H9 (cell line): ENCODE measurements at regions not wholly inside any gene's neighbourhood (a gene's known extent, or its start where the extent isn't known, plus 50 kb on each side); places are given as distances from the start of the nearest gene placed in this dataset.

Experiments used
- DNase-seq: peaks from one replicate; pipeline ENCODE4 v3.0.0-alpha.2; 2017
- H2AFZ ChIP-seq: one replicate; pipeline ENCODE4 v1.6.1; 2013; ENCODE audit warnings: mild to moderate bottlenecking, low read length, control low read depth, moderate library complexity
- H2AK5ac ChIP-seq: 2 replicates; pipeline ENCODE4 v1.6.1; 2013; ENCODE audit warnings: low read length, control low read depth, mixed read lengths; ENCODE audit not compliant: insufficient read length
- H2BK120ac ChIP-seq: one replicate; pipeline ENCODE4 v1.6.1; 2013; ENCODE audit warnings: low read depth, mild to moderate bottlenecking, low read length, control low read depth, inconsistent platforms; ENCODE audit not compliant: poor library complexity, severe bottlenecking
- H2BK12ac ChIP-seq: 2 replicates; pipeline ENCODE4 v1.6.1; 2013; ENCODE audit warnings: low read length, control low read depth, mixed read lengths, low read depth; ENCODE audit not compliant: insufficient read length
- H2BK15ac ChIP-seq: 2 replicates; pipeline ENCODE4 v1.6.1; 2013; ENCODE audit warnings: low read depth, low read length, control low read depth
- H2BK20ac ChIP-seq: one replicate; pipeline ENCODE4 v1.6.1; 2013; ENCODE audit warnings: low read depth, mild to moderate bottlenecking, low read length, control low read depth, inconsistent platforms; ENCODE audit not compliant: poor library complexity, severe bottlenecking
- H2BK5ac ChIP-seq: 2 replicates; pipeline ENCODE4 v1.6.1; 2013; ENCODE audit warnings: low read length, control low read depth, mixed read lengths; ENCODE audit not compliant: insufficient read length
- H3K14ac ChIP-seq: 2 replicates; pipeline ENCODE4 v1.6.1; 2013; ENCODE audit warnings: low read length, control low read depth; ENCODE audit not compliant: insufficient read depth
- H3K18ac ChIP-seq: 2 replicates; pipeline ENCODE4 v1.6.1; 2013; ENCODE audit warnings: low read depth, mild to moderate bottlenecking, mixed read lengths, low read length, control low read depth; ENCODE audit not compliant: insufficient read length
- H3K23ac ChIP-seq: 2 replicates; pipeline ENCODE4 v1.6.1; 2013; ENCODE audit warnings: low read length, control low read depth, mixed read lengths, low read depth; ENCODE audit not compliant: insufficient read length
- H3K23me2 ChIP-seq: 2 replicates; pipeline ENCODE4 v1.6.1; 2013; ENCODE audit warnings: low read depth, mild to moderate bottlenecking, mixed read lengths, low read length, control low read depth; ENCODE audit not compliant: insufficient read length, poor library complexity, severe bottlenecking
- H3K27ac ChIP-seq: 2 replicates; pipeline ENCODE4 v1.5.1; 2013; ENCODE audit warnings: low read length, control low read depth, mixed read lengths, low read depth; ENCODE audit not compliant: insufficient read length
- H3K27me3 ChIP-seq: 2 replicates; pipeline ENCODE4 v1.6.1; 2013; ENCODE audit warnings: low read length, control low read depth, inconsistent platforms; ENCODE audit not compliant: insufficient read depth
- H3K4ac ChIP-seq: 2 replicates; pipeline ENCODE4 v1.6.1; 2013; ENCODE audit warnings: low read depth, mild to moderate bottlenecking, control low read depth, inconsistent platforms, low read length, moderate library complexity
- H3K4me1 ChIP-seq: 2 replicates; pipeline ENCODE4 v1.6.1; 2013; ENCODE audit warnings: low read length, control low read depth, inconsistent platforms; ENCODE audit not compliant: insufficient read depth
- H3K4me2 ChIP-seq: 2 replicates; pipeline ENCODE4 v1.6.1; 2013; ENCODE audit warnings: low read length, control low read depth, mixed read lengths; ENCODE audit not compliant: insufficient read length, insufficient read depth
- H3K56ac ChIP-seq: 2 replicates; pipeline ENCODE4 v1.6.1; 2013; ENCODE audit warnings: low read depth, mild to moderate bottlenecking, mixed read lengths, low read length, control low read depth; ENCODE audit not compliant: insufficient read length
- H3K79me1 ChIP-seq: 2 replicates; pipeline ENCODE4 v1.6.1; 2013; ENCODE audit warnings: low read depth, mild to moderate bottlenecking, moderate library complexity, low read length, control low read depth, inconsistent platforms; ENCODE audit not compliant: insufficient read depth, poor library complexity, severe bottlenecking
- H3K79me2 ChIP-seq: 2 replicates; pipeline ENCODE4 v1.6.1; 2013; ENCODE audit warnings: low read length, control low read depth, inconsistent platforms; ENCODE audit not compliant: insufficient read depth
- H3K9ac ChIP-seq: 2 replicates; pipeline ENCODE4 v1.6.1; 2013; ENCODE audit warnings: low read length, control low read depth, mixed read lengths; ENCODE audit not compliant: insufficient read length; ENCODE audit errors: extremely low read depth
- H3K9me3 ChIP-seq: one replicate; pipeline ENCODE4 v1.6.1; 2013; ENCODE audit warnings: low read depth, low read length, inconsistent platforms; ENCODE audit not compliant: control insufficient read depth
- H3T11ph ChIP-seq: one replicate; pipeline ENCODE4 v1.6.1; 2013; ENCODE audit warnings: mild to moderate bottlenecking, low read length, control low read depth, inconsistent platforms
- H4K20me1 ChIP-seq: one replicate; pipeline ENCODE4 v1.6.1; 2013; ENCODE audit not compliant: control insufficient read depth, insufficient read length, insufficient read depth
- H4K5ac ChIP-seq: 2 replicates; pipeline ENCODE4 v1.6.1; 2013; ENCODE audit warnings: low read depth, mild to moderate bottlenecking, mixed read lengths, low read length, control low read depth; ENCODE audit not compliant: insufficient read length
- H4K8ac ChIP-seq: replicated peaks from 2 replicates; pipeline ENCODE4 v1.6.1; 2013; ENCODE audit warnings: low read length, control low read depth, mixed read lengths, low read depth; ENCODE audit not compliant: insufficient read length
- H4K91ac ChIP-seq: 2 replicates; pipeline ENCODE4 v1.6.1; 2013; ENCODE audit warnings: low read depth, mild to moderate bottlenecking, moderate library complexity, mixed read lengths, low read length, control low read depth; ENCODE audit not compliant: insufficient read length
- H3K27ac Mint-ChIP-seq, 3 experiments: 2 replicates in 2 of 3; 3 replicates in 1 of 3; pipeline ENCODE4 v1.8.0; 2020 to 2021; ENCODE audit warnings: mixed read lengths in 3 of 3, mild to moderate bottlenecking in 1 of 3, moderate library complexity in 1 of 3
- H3K27me3 Mint-ChIP-seq: 2 replicates; pipeline ENCODE4 v1.8.0; 2021; ENCODE audit warnings: low read depth, mild to moderate bottlenecking, moderate library complexity, mixed read lengths
- H3K36me3 Mint-ChIP-seq, 3 experiments: 2 replicates in 2 of 3; 3 replicates in 1 of 3; pipeline ENCODE4 v1.8.0; 2020 to 2021; ENCODE audit warnings: low read depth in 3 of 3, mixed read lengths in 3 of 3; ENCODE audit not compliant: insufficient read depth in 1 of 3
- H3K4me1 Mint-ChIP-seq, 2 experiments: 2 replicates each; pipeline ENCODE4 v1.8.0; 2020; ENCODE audit warnings: mixed read lengths in 2 of 2
- H3K4me3 Mint-ChIP-seq, 2 experiments: 2 replicates in 1 of 2; 3 replicates in 1 of 2; pipeline ENCODE4 v1.8.0; 2020 to 2021; ENCODE audit warnings: mild to moderate bottlenecking in 2 of 2, mixed read lengths in 2 of 2, moderate library complexity in 1 of 2
- H3K9me3 Mint-ChIP-seq, 2 experiments: 2 replicates in 1 of 2; 3 replicates in 1 of 2; pipeline ENCODE4 v1.8.0; 2020; ENCODE audit warnings: mild to moderate bottlenecking in 2 of 2, mixed read lengths in 2 of 2, moderate library complexity in 1 of 2
- CTCF ChIP-seq: fragments of 200-600 bp; sonication (generic); conservative IDR thresholded peaks from 3 replicates; pipeline ENCODE4 v1.8.0; 2021; ENCODE audit warnings: antibody characterized with exemption, mild to moderate bottlenecking
- WGBS: extraction: QIAGEN DNeasy Blood & Tissue Kit; methylation state at CpG from one replicate; pipeline ENCODE4 v1.1.7; 2013; ENCODE audit warnings: missing lambda C conversion rate, low lambda C conversion rate, mixed read lengths; ENCODE audit not compliant: insufficient read length; ENCODE audit errors: extremely low coverage; 5-methylcytosine and 5-hydroxymethylcytosine counted together

GRCh38 chr21:18617291-18617690 lies 213.7 kb upstream of the TMPRSS15 start:
- H4K8ac ChIP-seq = no peak overlapping the region
- no peaks in the 10 kb centered on the region for H3K27me3 Mint-ChIP-seq
- no CpG with 5 or more reads among the region's 3 CpGs for WGBS
- no peaks in the 10 kb centered on the region for H3K27me3 ChIP-seq
- no peak overlapping the region for H4K91ac ChIP-seq
- H3K36me3 Mint-ChIP-seq = no peaks in the 10 kb centered on the region
- H3K9me3 Mint-ChIP-seq = no peaks in the 10 kb centered on the region
- no peak overlapping the region for H3K9ac ChIP-seq
- H3K23me2 ChIP-seq = no peaks in the 10 kb centered on the region
- H3T11ph ChIP-seq = no peak overlapping the region
- H3K27ac Mint-ChIP-seq = no peak overlapping the region
- H3K4me2 ChIP-seq = no peak overlapping the region
- no peak overlapping the region for H3K14ac ChIP-seq
- no peak overlapping the region for H3K27ac ChIP-seq
- no peak overlapping the region for H3K18ac ChIP-seq
- H3K79me1 ChIP-seq = no peaks in the 10 kb centered on the region
- H3K9me3 ChIP-seq = no peaks in the 10 kb centered on the region
- no peak overlapping the region for H3K4ac ChIP-seq
- H3K4me3 Mint-ChIP-seq = no peak overlapping the region
- no peaks in the 10 kb centered on the region for H4K20me1 ChIP-seq
- H4K5ac ChIP-seq = no peak overlapping the region
- H2BK15ac ChIP-seq = no peak overlapping the region
- H2AFZ ChIP-seq = no peak overlapping the region
- H2AK5ac ChIP-seq = no peak overlapping the region
- H3K23ac ChIP-seq = no peak overlapping the region
- H2BK20ac ChIP-seq = no peak overlapping the region
- H2BK120ac ChIP-seq = no peak overlapping the region
- no peak for DNase-seq
- H3K4me1 ChIP-seq = no peaks in the 10 kb centered on the region
- no peak overlapping the region for H2BK12ac ChIP-seq
- H2BK5ac ChIP-seq = no peak overlapping the region
- H3K56ac ChIP-seq = no peak overlapping the region
- H3K4me1 Mint-ChIP-seq = no peaks in the 10 kb centered on the region
- no peak for TF ChIP-seq CTCF
- no peaks in the 10 kb centered on the region for H3K79me2 ChIP-seq
